OCI-LY1 (cell line): ENCODE measurements at regions not wholly inside any gene's neighbourhood (a gene's known extent, or its start where the extent isn't known, plus 50 kb on each side); places are given as distances from the start of the nearest gene placed in this dataset.

Experiments
- H2AFZ ChIP-seq: fragments of 200-600 bp; sonication (generic), shearing (Covaris generic); 2 replicates; pipeline ENCODE4 v1.6.0; 2014; ENCODE audit warnings: antibody characterized with exemption, mild to moderate bottlenecking, low read length
- H3F3A ChIP-seq: fragments of 200-600 bp; sonication (generic), shearing (Covaris generic); 2 replicates; pipeline ENCODE4 v1.6.0; 2014; ENCODE audit warnings: mild to moderate bottlenecking, antibody characterized with exemption, low read length, moderate library complexity; ENCODE audit not compliant: insufficient read depth
- H3K27ac ChIP-seq: fragments of 200-600 bp; sonication (generic); 2 replicates; pipeline ENCODE4 v1.5.1; 2014; ENCODE audit warnings: low read length, mixed run types, mild to moderate bottlenecking, low read depth; ENCODE audit not compliant: poor library complexity, severe bottlenecking
- H3K27me3 ChIP-seq: fragments of 200-600 bp; sonication (generic); 2 replicates; pipeline ENCODE4 v1.6.0; 2014; ENCODE audit warnings: antibody characterized with exemption, mild to moderate bottlenecking, low read length, moderate library complexity; ENCODE audit not compliant: insufficient read depth
- H3K36me3 ChIP-seq: fragments of 200-600 bp; sonication (generic); 2 replicates; pipeline ENCODE4 v1.6.1; 2014; ENCODE audit warnings: mild to moderate bottlenecking, antibody characterized with exemption, low read length, moderate library complexity, mixed read lengths; ENCODE audit not compliant: insufficient read depth
- H3K4me1 ChIP-seq: fragments of 200-600 bp; sonication (generic); 2 replicates; pipeline ENCODE4 v1.5.1; 2014; ENCODE audit warnings: mild to moderate bottlenecking, low read length, moderate library complexity; ENCODE audit not compliant: insufficient read depth, severe bottlenecking
- H3K4me2 ChIP-seq: fragments of 200-600 bp; sonication (generic), shearing (Covaris generic); 2 replicates; pipeline ENCODE4 v1.6.1; 2014; ENCODE audit warnings: low read length
- H3K4me3 ChIP-seq: fragments of 200-600 bp; sonication (generic); 2 replicates; pipeline ENCODE4 v1.5.1; 2014; ENCODE audit warnings: low read length, low read depth, mild to moderate bottlenecking, mixed read lengths; ENCODE audit not compliant: poor library complexity, severe bottlenecking
- H3K79me2 ChIP-seq: fragments of 200-600 bp; shearing (Covaris generic); 2 replicates; pipeline ENCODE4 v1.6.1; 2016; ENCODE audit warnings: mixed run types, low read length, mixed read lengths; ENCODE audit not compliant: insufficient read depth
- H3K9ac ChIP-seq: fragments of 200-600 bp; sonication (generic), shearing (Covaris generic); 2 replicates; pipeline ENCODE4 v1.6.1; 2014; ENCODE audit warnings: mild to moderate bottlenecking, low read length, mixed read lengths
- H3K9me2 ChIP-seq: fragments of 200-600 bp; sonication (generic), shearing (Covaris generic); 2 replicates; pipeline ENCODE4 v1.6.1; 2014; ENCODE audit warnings: low read depth, mild to moderate bottlenecking, low read length, mixed read lengths
- H3K9me3 ChIP-seq: fragments of 200-600 bp; shearing (Covaris generic); 2 replicates; pipeline ENCODE4 v1.6.1; 2014; ENCODE audit warnings: low read length, mixed read lengths
- H4K20me1 ChIP-seq: fragments of 200-600 bp; sonication (generic), shearing (Covaris generic); 2 replicates; pipeline ENCODE4 v1.6.0; 2016; ENCODE audit warnings: mild to moderate bottlenecking, low read length; ENCODE audit not compliant: insufficient read depth
- CTCF ChIP-seq: fragments of 200-600 bp; sonication (generic), shearing (Covaris generic); IDR thresholded peaks from 2 replicates; pipeline ENCODE4 v1.5.1; 2017; ENCODE audit warnings: mild to moderate bottlenecking, antibody characterized with exemption, low read length, moderate library complexity, mixed read lengths
- EZH2 ChIP-seq: fragments of 200-600 bp; sonication (generic), shearing (Covaris generic); IDR thresholded peaks from 2 replicates; pipeline ENCODE4 v1.8.0; 2017; ENCODE audit warnings: borderline replicate concordance, mixed run types, mild to moderate bottlenecking, antibody characterized with exemption, low read length, moderate library complexity, mixed read lengths

- H3K9ac ChIP-seq, result no peak overlapping the region
- H3K9me2 ChIP-seq, result no peaks in the 10 kb centered on the region
- no peaks in the 10 kb centered on the region for H3K9me3 ChIP-seq
- no peak overlapping the region for H2AFZ ChIP-seq
- H3K4me3 ChIP-seq, result no peak overlapping the region
- TF ChIP-seq CTCF (no peak), EZH2 (no peak)
- H3K36me3 ChIP-seq, result no peaks in the 10 kb centered on the region
- H3K79me2 ChIP-seq, result no peaks in the 10 kb centered on the region
- H3K27me3 ChIP-seq, result no peaks in the 10 kb centered on the region
- H3F3A ChIP-seq, result no peaks in the 10 kb centered on the region
- no peak overlapping the region for H3K27ac ChIP-seq
- no peak overlapping the region for H3K4me2 ChIP-seq
- H4K20me1 ChIP-seq, result no peaks in the 10 kb centered on the region
- H3K4me1 ChIP-seq, result no peaks in the 10 kb centered on the region
Observed at GRCh38 chrX:94361241-94361640, 687.2 kb downstream of the FAM133A start.

GRCh38 chrX:94365736-94366135 is 691.7 kb downstream of the FAM133A start:
- H3F3A ChIP-seq, result no peaks in the 10 kb centered on the region
- no peaks in the 10 kb centered on the region for H3K4me1 ChIP-seq
- H3K27me3 ChIP-seq, result no peaks in the 10 kb centered on the region
- no peaks in the 10 kb centered on the region for H3K79me2 ChIP-seq
- no peak overlapping the region for H3K27ac ChIP-seq
- H3K9me3 ChIP-seq, result no peaks in the 10 kb centered on the region
- no peak overlapping the region for H2AFZ ChIP-seq
- TF ChIP-seq CTCF (no peak), EZH2 (no peak)
- H3K9me2 ChIP-seq, result no peaks in the 10 kb centered on the region
- no peaks in the 10 kb centered on the region for H3K36me3 ChIP-seq
- H3K4me3 ChIP-seq, result no peak overlapping the region
- no peak overlapping the region for H3K4me2 ChIP-seq
- H4K20me1 ChIP-seq, result no peaks in the 10 kb centered on the region
- H3K9ac ChIP-seq, result no peak overlapping the region

- no peaks in the 10 kb centered on the region for H3K4me1 ChIP-seq
- H2AFZ ChIP-seq, result no peak overlapping the region
- H3K36me3 ChIP-seq, result no peaks in the 10 kb centered on the region
- H3K27ac ChIP-seq, result no peak overlapping the region
- H3K9me3 ChIP-seq, result no peaks in the 10 kb centered on the region
- no peaks in the 10 kb centered on the region for H3F3A ChIP-seq
- H3K4me2 ChIP-seq, result no peak overlapping the region
- H3K4me3 ChIP-seq, result no peak overlapping the region
- TF ChIP-seq CTCF, result no peak
- H3K9ac ChIP-seq, result no peak overlapping the region
- H4K20me1 ChIP-seq, result no peaks in the 10 kb centered on the region
- no peaks in the 10 kb centered on the region for H3K9me2 ChIP-seq
- no peaks in the 10 kb centered on the region for H3K79me2 ChIP-seq
- no peaks in the 10 kb centered on the region for H3K27me3 ChIP-seq
Observed at GRCh38 chrX:94366616-94367015, 692.6 kb downstream of the FAM133A start.
